DLD1 (cell line): ENCODE measurements at regions not wholly inside any gene's neighbourhood (a gene's known extent, or its start where the extent isn't known, plus 50 kb on each side); places are given as distances from the start of the nearest gene placed in this dataset.

Experiments
- in situ Hi-C: cut with HindIII; loops from 2 replicates; pipeline ENCODE4 v1.10.0; 2017; ENCODE audit warnings: low sequenced_read_pairs

DNA sequence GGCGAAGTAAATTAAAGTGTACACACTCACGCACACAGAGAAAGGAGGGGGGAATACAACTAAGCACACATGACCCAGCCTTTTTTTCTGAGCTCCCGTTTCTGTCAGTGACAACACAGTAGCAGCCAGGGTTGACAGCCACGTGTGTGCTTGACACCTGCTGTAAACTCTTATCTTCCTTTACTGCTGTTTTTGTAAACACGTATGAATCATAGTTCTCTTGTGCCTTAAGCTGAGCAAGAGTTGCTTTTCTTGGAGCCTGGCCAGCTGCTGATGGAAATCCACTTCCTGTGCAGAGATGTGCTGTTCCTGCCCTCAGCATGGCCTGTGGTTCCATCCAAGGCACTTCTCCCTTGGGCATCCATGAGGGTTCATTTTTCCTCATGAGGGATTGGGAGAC lies 561.9 kb downstream of the GALR1 start:
- in situ Hi-C loops, result no loop called here

DNA sequence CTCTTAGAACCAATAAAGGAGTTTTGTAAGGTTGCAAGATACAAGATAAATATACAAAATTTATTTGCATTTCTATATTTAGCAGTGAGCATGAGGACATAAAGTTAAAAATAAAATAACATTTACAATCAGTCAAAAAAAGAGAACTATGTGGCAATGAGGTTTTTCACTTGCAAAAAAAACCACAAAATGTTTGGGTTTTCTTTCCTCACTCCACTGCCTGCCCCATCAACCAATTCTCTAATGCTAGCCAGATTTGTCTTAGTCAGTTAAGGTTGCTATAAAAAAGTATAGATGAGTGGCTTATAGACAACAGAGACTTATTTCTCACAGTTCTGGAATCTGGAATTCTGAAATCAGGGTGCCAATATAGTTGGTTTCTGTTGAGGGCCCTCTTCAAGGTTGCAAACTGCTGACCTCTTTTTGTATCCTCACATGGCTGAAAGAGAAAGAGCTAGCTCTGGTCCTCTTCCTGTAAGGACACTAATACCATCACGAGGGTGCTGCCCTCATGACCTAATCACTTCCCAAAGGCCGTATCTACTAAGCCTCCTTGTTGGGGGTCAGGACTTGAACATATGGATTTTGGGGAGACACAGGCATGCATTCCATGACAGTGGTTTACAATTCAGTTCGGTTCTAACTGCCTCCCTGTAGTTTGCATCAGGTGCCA lies 566.2 kb downstream of the GALR1 start:
- in situ Hi-C loops, result no loop called here

DNA sequence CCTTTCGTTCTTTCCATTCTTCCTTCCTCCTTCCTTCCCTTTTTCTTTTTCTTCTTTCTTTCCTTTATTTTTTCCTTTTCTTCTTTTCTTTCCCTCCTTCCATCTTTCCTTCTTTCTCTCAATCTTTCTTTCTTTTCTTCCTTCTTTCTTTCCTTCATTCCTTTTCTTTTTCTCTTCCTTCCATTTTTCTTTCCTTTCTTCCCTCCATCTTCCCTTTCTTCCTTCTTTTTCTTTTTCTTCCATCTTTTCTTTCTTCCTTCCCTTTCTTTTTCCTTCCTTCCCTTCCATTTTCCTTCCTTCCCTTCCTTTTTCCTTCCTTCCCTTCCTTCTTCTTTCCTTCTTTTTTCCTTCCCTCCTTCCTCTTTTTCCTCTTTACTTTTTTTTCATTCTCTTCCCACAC lies 568.7 kb downstream of the GALR1 start:
- in situ Hi-C loops, result no loop called here

DNA sequence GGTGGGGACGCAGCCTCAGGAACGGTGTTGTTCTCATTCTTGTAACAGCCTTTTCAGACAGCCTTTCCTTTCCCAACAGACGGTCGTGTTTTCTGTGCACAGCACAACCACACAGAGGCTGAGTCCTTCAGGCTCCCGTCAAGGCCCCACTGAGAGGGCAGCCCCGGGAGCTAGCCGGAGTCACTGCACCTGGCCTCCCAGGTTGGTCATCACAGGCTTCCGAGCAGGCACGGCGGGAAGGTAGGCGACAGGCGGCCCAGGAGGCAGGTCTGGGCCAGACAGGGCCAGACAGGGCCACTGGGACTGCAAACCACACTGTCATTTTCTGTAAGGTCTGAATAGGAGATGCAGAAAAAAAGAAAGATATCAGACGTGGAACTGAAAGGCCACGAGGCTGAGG lies 570.8 kb downstream of the GALR1 start:
- in situ Hi-C loops, result no loop called here

DNA sequence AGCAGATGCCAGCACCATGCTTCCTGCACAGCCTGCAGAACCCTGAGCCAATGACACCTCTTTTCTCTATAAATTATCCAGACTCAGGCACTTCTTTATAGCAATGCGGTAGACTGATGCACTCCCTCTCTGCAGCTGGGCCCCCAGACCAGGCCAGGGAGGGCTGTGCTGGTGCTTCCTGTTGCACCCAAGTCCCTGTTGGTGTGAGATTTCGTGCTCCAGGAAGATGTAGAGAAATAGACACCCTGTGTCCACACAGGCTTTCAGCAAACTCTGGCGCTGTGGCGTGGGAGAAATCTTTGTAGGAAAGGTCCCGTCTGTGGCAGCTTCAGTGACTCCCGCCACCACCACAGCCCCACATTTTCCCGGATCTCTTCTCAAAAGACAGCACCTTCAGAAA lies 572.2 kb downstream of the GALR1 start:
- in situ Hi-C loops, result no loop called here

DNA sequence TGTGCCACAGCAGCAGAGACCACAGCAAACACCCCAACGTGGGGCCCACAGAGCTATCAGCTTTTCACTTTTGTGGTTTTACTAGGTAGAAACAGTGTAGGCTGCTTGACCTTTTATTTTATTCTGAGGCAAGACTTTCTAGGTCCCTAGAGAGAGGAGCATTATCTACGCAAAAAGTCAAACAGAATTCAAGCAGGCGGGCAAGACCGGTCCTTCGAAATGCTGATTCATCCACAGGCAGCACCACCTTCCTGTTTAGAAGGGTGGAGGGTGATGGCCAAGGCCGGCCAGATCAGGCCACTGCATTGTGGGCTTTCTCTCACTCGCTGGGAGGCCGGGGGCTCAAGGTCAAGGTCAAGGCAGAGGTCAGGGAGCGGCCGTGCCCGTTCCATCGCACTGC lies 573.0 kb downstream of the GALR1 start:
- in situ Hi-C loops, result no loop called here

DNA sequence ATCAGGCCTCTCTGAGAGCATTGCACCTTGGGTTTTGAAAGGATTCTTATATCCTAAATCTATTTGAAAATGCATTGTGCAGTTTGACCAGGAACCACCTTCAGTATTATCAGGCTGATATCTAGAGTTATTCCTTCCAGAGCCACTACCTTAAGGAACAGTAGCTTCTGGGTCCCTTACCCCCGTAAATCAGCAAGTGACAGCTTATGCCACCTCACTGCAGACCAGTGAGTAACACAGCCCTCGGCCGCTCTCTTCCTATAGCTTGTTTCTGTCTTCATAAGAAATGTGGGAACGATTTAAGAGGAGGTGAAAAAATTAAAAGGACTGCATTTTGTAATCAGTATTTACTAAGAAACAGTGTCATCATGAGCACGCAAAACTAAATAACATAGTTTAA lies 584.2 kb downstream of the GALR1 start:
- in situ Hi-C loops, result no loop called here

DNA sequence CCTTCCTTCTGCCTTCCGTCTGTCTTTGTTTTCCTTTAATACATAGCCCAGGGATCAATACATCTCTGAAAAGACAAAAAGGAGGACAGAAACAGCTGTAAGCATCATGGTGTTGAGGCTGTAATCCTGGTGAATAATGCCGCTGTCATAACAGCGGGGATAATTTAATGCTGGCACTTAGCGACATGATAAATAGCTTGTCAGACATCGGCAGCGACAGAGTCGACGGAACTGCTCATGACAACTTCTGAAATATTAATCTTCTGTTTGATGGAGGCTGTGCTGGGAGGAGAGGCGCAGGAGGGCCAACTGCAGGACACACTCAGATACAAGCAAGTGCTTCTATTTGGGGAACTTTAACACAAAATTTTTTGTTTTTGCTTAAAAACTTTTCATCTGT lies 602.2 kb downstream of the GALR1 start:
- in situ Hi-C loops, result no loop called here

DNA sequence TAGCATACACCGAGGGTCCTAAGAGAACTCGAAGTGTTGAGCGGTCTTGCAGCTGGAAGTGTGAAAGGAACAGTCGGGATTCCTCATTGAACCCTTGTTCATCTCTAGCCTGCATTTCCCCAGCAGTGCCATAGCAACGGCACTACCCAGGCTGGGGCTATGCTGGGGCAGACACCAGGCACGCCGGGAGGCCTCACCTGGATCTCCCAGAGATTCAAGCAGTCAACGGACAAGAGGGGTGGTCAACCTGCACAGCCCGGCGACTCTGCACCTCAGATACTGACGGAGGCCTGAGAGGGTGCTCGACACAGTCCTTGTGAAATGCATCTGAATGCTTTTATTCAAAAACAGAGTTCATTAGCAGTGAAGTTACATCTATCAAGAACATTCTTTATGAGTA lies 604.2 kb downstream of the GALR1 start:
- in situ Hi-C loops, result no loop called here

DNA sequence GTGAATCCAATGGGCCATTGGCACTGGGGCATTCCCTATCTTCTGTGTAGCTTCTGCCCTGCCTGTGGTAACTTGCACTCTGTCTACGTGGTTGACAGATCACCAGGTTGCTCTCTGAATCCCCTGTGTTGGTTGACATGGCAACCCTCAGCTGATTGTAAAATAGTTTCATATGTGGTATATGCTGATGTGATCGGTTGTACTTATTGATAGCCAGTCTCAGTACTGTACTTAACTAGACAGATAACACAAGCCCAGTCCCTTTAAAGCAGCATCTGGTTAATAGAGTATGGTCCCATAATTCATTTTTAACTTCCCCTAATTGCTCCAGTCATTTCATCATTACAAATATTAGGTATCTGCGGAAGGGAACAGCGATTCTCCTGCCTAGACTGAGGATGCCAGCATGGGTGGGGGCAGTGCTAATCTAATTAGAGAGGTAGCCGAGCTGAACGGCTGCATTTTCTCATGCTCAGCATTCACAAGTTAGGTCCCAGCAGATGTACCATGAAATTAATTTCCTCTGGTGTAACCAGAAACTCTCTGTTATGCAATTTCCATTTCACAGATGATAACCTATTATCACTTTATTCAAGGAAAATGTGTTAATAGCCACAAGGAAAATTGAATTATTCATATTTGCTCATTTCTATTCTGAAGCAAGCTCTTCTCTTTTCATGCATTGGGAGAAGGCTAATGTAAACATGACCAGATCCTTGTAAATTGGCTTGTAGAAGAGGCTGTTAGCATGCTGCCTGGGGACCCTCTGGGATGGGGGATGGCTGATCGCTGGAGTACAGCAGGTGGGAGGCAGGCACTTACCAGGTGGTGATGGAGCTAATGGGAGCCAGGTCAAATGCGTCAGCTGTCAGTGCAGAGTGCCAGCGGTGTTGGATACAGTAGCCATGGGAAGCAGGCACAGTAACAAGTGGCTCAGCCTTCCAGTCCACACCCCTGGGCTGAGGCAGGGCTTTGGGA lies 608.3 kb downstream of the GALR1 start:
- in situ Hi-C loops, result no loop called here

DNA sequence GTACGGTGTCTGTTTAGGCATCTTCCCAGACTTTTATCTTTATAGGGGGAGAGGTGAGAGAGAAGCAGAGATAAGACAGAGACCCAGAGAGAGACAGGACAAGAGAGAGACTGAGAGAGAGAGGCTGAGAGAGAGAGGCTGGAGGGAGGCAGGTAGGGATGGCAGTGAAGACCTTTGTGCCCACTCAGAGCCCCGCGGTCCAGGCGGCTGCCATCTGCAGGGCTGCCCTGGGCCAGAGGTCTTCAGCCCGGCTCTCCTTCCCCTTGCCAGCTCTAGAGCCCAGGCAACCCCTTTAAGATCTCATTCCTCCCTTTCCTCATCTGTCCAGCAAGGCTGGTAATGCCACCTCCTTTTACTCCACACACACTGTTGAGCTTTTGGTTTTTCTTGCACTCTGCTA lies 610.0 kb downstream of the GALR1 start:
- in situ Hi-C loops, result no loop called here

DNA sequence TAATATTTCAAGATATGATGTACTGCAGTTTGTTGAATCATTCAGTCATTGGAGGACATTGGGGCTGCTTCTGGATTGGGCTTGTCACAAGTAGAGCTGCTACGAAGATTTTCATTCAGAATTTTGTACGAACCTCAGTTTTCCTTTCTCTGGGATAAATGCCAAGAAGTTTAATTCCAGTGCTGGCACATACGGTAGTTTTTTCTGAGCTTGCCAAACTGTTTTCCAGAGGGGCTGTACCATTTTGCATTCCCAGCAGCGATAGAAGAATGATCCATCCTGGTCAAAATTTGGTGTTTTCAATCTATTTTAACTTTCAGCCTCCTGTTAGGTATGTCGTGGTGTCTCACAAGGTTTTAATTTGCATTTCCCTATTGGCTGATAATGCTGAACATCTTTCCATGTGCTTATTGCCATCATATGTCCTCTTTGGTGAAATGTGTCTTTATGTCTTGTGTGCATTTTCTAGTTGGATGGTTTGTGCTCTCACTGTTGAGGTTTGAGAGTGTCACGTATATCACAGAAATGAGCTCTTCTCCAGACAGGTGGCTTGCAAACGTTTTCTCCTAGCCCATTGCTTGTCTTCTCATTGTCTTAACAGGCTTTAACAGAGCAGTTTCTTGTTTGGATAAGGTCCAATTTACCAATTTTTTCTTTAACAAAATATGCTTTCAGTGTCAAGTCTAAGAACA lies 612.6 kb downstream of the GALR1 start:
- in situ Hi-C loops, result no loop called here

DNA sequence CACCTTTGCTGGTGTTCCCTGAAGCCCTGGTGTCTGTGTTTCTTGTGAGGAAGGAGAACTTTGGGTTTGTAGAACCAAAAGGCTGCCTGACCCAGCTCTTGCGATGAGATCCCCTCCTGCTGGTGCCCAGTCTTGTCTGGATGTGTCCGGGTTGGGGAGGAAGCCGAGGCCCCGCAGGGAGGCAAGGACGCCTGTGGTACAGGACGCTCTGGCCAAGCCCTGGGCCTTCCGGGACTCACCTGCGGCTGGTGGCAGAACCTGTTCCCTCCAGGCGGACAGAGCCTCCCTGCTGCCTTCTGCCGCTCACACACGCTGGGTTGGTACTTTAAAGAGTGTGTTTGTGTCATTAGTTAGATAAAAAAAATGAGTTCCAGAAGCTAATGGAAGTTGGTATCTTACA lies 616.2 kb downstream of the GALR1 start:
- in situ Hi-C loops, result no loop called here

DNA sequence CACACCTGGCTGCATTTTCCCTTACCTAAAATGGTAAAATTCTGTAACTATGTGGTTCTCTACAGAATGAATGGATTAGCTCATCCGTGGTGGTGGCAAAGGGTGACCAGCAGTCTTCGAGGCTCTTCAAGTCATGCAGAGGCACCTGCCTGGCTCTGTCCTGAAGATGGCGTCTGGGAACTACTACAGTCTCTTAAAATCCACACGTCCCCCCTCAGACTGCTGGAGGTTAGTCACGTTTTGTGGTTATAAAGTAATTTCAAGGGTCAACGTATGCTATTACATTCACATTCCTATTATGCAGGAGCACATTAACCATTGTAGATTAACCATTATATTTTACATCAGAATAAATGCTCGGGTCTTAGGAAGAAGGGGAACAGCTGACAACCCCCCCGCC lies 616.7 kb downstream of the GALR1 start:
- in situ Hi-C loops, result no loop called here

DNA sequence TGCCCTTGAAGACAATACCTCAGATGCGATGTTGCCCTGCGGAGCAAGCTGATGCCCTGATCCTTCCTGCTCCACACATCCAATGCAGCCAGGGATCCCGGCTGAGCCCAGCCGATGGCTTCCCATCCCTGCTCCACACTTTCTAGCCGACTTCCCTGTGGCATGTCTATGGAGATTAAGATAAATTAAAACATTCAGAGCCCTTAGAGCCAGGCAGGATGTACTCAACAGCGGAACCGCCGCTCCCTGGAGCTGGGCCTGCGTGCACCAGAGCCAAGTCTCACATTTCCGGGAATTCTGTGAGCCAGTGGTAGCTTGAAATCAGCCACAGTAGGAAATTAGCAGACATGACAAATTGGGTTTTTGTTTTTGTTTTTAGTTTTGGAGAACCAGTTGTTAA lies 620.6 kb downstream of the GALR1 start:
- in situ Hi-C loops, result no loop called here

DNA sequence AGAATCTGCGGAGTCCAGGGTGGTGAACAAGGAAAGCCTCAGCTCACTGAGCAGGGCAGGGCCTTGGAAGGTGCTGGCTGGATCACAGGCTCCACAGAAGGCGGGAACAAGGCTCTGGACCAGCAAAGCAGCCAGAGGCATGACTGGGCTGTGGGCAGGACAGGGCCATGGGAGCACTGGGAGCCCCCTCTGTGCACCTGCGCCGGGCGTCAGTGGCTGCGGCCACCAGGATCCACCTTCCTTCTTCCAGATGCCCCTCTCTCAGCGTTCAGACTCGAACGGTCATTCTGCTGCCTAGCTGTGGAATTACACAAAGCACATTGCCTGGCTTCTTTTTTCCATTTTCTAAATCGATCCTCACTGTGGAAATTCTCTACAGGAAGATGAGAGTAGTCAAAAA lies 621.2 kb downstream of the GALR1 start:
- in situ Hi-C loops, result no loop called here

DNA sequence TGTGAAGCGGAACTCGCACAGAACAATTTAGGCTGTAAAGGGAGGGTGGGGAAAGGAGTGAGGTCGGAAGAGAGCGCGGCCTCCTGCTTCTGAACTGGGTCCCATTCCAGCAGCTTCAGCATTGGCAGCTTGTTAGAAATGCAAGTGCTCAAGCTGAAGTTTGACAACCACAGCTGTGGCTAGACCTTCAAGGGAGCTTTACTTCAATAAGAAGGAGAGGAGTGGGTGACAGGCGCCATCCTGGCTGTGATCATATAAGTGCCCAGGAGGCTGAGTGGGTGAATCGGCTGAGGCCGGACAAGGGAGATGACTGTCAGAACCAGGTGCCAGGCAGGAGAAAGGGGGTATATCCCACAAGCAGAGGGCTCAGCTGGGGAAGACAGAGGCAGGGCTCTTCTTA lies 622.5 kb downstream of the GALR1 start:
- in situ Hi-C loops, result no loop called here

DNA sequence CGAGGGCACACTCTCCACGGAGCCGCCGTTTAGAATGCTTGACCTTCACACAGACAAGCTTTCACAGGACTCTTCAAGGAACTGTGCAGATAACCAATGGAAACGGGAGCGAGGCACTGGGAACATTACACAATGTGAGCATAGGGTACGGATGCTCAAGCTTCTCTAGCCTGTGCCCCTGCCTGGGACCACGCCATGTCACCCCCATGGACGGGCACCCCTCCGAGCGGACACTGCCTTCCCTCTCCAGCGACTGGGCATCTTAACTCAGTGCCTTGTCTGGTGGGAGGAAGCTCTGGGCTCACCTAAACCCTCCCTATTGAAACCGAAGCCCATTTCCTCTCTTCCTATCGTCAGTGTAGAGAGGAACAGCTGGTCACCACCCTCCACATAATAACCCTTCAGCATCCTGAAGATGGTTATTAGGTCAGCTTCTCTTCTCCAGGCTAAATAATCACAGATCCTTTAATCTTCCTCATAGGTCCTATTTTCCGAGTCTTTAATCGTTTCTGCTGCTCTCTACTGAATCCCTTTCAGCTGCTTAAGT lies 626.7 kb downstream of the GALR1 start:
- in situ Hi-C loops, result no loop called here

DNA sequence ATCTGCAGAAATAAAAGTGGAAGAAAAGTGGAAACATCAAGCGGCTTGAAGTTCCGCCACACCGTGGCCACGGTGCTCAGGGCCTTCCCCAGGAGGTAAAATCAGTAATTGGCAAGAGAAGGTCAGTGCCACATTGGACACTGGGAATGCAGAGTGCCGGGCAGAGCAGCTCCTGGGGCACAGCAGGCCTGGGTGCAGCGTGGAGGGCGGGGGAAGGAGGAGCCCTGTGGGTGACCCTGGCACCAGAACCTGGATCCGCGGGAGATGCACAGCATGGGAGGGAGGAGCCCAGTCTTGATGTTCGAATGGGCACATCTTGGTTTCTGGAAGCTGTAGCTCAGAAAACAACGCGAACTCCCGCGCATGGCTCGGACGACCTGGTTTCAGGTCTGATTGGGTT lies 630.2 kb downstream of the GALR1 start:
- in situ Hi-C loops, result no loop called here

DNA sequence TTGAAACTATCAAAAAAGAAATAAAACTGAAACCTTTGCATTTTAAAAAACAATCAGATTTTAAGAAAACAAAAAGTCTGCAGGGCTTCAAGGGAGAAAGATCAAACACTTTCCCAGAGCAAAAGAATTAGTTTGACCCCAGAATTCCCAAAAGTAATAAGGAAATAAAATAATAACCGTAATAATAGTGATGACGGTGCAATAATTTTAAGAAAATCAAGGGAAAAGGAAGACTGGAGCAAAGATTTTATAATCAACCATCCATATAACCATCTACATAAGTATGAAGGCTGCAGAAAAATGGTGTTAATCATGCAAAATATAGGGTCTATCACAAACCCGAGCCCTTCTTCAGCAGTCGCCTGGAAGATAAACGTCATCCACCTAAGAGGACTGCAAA lies 634.8 kb downstream of the GALR1 start:
- in situ Hi-C loops, result no loop called here

DNA sequence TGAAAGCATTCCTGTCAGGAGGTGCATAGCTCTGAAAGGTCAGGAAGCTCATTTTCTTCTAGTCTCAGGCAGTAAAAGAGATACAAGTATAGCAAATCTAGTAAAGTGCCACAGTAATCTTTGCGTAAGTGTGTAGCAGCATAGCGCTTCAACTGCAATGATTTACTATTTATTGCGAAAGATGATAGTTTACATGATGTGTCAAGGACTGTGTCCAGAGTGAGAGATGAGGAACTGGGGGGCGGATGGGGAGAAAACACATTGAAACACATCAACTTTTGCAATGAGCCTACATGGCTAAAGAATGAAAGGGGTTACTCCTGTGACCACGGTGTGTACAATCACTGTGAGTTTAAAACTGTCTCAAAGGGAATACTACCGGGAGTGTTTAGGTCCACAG lies 644.4 kb downstream of the GALR1 start:
- in situ Hi-C loops, result no loop called here

DNA sequence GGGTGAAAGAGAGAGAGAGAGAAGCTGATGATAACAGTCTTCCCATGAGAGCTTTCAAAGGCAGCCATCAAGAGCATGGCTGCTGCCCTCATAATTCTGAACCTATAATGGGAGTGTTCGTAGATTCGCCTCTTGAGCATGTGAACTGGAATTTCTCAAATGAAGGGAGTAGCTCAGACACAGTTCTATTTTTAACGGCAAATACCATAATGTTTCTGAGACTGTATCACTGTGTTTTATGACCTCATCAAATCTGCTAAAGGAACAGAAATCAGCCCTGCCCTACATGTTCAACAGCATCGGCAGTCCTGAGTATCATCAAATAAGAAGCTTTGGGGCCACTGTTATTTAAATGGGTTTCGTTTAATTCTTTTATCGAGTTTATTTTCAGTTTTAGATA lies 645.6 kb downstream of the GALR1 start:
- in situ Hi-C loops, result no loop called here
